Kasumi-1 (cell line): ENCODE measurements at regions not wholly inside any gene's neighbourhood (a gene's known extent, or its start where the extent isn't known, plus 50 kb on each side); places are given as distances from the start of the nearest gene placed in this dataset.

Experiments used
- DNase-seq, 2 experiments: peaks; one replicate each; lab custom pipeline; 2025; lab: John Stamatoyannopoulos, UW

GRCh38 chr7:33813331-33813730, 92.0 kb upstream of the BMPER start:
- DNase-seq, result no peak

- DNase-seq, result no peak
These were observed 90.9 kb upstream of the BMPER start for GRCh38 chr7:33814400-33814799.

- no peak for DNase-seq
These were observed 90.4 kb upstream of the BMPER start for GRCh38 chr7:33814936-33815335.

DNA sequence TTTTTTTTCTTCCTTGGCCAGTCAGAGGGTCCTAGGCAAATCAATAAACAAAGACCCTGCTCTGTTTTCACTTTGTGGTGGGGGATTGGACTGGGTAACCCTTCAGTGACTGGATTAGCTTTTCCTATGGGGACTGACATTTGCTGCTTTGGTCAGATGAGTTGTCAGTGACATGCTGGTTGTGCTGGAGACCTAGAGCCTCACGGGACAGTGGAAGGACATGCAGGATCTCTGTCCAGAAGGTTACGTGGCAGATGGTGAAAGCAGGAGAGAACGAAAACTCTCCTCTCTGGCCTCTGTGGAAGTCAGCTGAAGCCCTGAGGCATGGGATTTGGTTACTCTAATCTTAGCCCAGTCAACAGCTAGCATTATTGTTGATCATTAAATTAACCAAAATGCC, 90.0 kb upstream of the BMPER start:
- DNase-seq, result no peak

GRCh38 chr7:33816106-33816505, 89.2 kb upstream of the BMPER start:
- no peak for DNase-seq

- no peak for DNase-seq
These were observed 85.7 kb upstream of the BMPER start for GRCh38 chr7:33819658-33820057.

DNA sequence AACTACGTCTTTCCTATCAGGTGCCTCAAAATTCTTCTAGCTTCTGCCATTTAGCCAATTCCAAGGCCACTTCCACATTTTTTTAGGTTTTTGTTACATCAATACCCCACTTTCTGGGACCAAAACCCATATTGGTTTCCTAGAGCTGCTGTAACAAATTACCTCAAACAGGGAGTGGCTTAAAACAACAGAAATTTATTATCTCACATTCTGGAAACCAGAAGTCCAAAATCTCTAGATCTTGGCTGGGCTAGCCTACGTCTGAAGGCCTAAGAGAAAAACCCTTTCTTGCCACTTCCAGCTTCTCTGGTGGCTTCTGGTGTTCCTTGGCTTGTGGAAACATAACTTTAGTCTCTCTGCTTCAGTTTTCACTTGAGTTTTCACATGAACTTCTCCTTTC, 85.1 kb upstream of the BMPER start:
- DNase-seq, result no peak

- DNase-seq, result no peak
These were observed 83.4 kb upstream of the BMPER start for GRCh38 chr7:33821970-33822369.

- no peak for DNase-seq
These were observed 81.4 kb upstream of the BMPER start for GRCh38 chr7:33823913-33824312.

GRCh38 chr7:33824911-33825459, 80.4 kb upstream of the BMPER start:
- DNase-seq, result no peak

- DNase-seq, result no peak
These were observed 79.7 kb upstream of the BMPER start for GRCh38 chr7:33825644-33826043.

DNA sequence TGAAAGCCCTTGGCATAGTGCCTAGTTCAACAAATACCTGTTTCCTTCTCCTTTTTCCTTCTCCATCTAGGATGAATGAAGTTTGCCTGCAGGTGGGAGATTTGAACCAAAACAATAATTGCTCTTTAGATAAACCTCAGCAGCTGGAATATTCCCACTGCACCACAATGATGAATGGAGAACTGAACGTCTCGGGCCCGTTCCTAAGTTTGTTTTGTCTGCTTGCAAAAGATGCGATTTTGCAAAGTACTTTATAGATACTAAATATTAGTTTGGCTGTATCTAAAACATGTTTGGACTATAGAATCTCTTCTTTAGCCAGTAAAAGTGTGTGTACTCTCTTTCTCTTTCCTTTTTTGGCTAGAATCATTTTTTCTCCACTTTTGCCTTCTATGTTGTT, 75.8 kb upstream of the BMPER start:
- no peak for DNase-seq

- DNase-seq, result no peak
These were observed 73.8 kb upstream of the BMPER start for GRCh38 chr7:33831389-33832141.

DNA sequence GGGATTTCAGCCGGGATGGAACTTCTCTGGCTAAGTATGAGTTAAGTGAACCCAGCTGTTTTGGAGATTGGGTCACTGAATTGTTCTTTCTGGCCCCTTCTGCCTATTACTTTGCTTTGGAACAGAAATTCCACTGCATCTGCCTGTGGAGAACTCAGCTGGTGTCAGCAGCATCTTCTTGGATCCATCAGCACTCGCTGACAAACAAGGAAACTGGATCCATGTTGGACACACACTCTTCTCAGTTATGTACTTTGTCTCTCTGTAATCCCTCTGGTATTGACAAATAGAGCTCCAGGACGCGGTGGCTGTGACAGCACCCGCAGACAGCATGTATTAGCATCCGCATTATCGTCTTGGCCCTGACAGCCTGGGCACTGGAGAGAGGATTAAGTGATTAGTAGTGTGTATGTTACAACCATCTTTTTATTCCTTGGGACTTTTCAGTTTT, 73.0 kb upstream of the BMPER start:
- DNase-seq, result no peak

GRCh38 chr7:33836797-33837355, 68.5 kb upstream of the BMPER start:
- DNase-seq, result no peak

DNA sequence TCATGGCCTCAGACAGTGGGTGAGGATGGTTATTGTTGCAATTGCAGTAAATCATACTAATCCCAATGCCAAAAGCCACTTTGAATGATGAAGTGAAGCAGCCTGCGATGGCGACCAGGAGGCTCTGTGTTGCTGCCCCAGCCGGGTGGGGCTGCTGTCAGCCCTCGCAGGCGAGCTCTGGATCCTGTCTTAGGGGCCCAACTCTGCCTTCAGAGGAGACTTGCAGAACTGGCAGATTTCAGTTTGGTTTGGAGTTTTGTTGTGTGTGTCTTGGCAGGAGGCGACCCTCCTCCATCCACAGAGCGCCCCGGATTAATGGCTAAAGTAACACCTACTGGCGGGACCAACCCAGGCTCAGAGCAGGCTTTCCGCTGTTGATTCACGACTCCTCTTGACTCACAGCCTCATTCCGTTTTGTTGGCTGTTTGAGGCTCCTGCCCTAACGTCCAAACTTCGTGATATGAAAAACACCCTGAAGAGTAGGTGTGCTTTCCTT, 67.9 kb upstream of the BMPER start:
- no peak for DNase-seq

GRCh38 chr7:33841031-33841430, 64.3 kb upstream of the BMPER start:
- DNase-seq, result no peak

- DNase-seq, result no peak
These were observed 63.6 kb upstream of the BMPER start for GRCh38 chr7:33841705-33842129.

- no peak for DNase-seq
These were observed 63.2 kb upstream of the BMPER start for GRCh38 chr7:33842150-33842549.

- no peak for DNase-seq
These were observed 59.3 kb upstream of the BMPER start for GRCh38 chr7:33845991-33846509.

GRCh38 chr7:33849004-33849403, 56.3 kb upstream of the BMPER start:
- DNase-seq, result no peak

- DNase-seq, result no peak
These were observed 55.3 kb upstream of the BMPER start for GRCh38 chr7:33849971-33850559.

DNA sequence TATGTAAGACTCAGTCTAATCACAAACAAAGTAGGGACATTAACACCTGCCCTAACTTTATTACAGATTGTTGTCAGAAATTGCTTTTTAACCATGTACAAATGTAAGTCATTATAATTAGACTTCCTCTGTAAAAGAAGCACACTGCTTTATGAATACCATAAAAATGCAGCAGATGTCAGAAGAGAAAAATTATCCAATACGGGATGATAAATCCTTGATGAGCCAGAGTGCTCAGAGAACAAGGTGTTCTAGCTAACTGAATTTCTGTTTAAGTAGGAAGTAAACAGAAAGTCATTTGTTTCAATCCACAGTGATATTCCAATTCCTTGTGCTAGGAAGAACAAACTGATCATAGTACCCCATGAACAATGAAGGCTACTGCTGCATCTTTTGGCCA, 54.6 kb upstream of the BMPER start:
- no peak for DNase-seq
